ENCODE measurements at regions not wholly inside any gene's neighbourhood (a gene's known extent, or its start where the extent isn't known, plus 50 kb on each side); places are given as distances from the start of the nearest gene placed in this dataset.
"Not testable (repeated sequence)": the region's sequence is repeated elsewhere in the genome, so short reads cannot be mapped to it uniquely, and the experiment has no call there.

DNA sequence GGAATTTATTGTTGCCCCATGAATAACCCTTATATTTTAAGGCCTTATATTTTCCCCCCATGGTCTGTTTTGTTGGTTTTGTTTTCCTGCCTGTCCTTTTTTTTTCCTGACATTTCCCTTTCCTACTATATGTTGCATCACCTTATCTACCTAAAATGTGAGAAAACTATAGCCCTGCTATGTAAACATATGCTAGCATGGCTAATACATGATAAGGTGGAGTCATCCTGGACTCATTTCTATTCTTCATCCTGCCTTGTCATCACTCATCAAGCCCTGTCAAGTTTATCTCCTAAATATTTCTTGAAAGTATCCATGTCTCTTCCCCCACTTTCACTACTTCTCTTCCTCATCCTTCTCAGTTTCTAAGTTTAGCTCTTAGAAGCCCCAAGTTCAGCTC lies 2168.8 kb upstream of the RAG2 start:
- ChIA-PET CTCF (no interaction called here), POLR2A (no interaction called here)
- TF ChIP-seq, protein P1, sequence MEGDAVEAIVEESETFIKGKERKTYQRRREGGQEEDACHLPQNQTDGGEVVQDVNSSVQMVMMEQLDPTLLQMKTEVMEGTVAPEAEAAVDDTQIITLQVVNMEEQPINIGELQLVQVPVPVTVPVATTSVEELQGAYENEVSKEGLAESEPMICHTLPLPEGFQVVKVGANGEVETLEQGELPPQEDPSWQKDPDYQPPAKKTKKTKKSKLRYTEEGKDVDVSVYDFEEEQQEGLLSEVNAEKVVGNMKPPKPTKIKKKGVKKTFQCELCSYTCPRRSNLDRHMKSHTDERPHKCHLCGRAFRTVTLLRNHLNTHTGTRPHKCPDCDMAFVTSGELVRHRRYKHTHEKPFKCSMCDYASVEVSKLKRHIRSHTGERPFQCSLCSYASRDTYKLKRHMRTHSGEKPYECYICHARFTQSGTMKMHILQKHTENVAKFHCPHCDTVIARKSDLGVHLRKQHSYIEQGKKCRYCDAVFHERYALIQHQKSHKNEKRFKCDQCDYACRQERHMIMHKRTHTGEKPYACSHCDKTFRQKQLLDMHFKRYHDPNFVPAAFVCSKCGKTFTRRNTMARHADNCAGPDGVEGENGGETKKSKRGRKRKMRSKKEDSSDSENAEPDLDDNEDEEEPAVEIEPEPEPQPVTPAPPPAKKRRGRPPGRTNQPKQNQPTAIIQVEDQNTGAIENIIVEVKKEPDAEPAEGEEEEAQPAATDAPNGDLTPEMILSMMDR (IDR thresholded peaks at IDR 0.05; ENCODE audit: control extremely low read depth, extremely low read depth, low read depth, missing control alignments) = no peak
- no peak for DNase-seq (ENCODE audit: extremely low spot score)

DNA sequence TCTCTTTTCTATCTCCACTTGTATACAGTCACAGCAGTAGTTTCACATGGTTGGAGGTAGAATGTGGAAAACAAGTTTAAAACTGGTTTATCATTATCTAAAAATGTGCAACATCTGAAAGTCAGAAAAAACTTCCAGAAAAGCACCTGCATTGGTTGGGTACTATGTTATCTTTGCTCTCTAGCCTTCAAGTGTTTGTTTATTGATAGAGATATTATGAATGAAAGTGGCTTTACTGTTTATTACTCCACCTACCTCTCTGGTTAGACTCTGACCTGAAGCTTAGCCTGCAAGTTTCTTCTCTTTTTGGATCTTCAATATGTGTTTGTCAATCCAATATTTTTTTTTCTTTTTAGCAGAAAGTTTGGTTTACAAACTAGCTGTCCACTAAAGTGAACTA lies 2161.4 kb upstream of the RAG2 start:
- POLR2A ChIA-PET = no interaction called here
- CTCF ChIA-PET = no interaction called here
- no peak for DNase-seq (ENCODE audit: extremely low spot score)
- TF ChIP-seq, protein P1 (IDR thresholded peaks at IDR 0.05; ENCODE audit: control extremely low read depth, extremely low read depth, low read depth, missing control alignments) = no peak

DNA sequence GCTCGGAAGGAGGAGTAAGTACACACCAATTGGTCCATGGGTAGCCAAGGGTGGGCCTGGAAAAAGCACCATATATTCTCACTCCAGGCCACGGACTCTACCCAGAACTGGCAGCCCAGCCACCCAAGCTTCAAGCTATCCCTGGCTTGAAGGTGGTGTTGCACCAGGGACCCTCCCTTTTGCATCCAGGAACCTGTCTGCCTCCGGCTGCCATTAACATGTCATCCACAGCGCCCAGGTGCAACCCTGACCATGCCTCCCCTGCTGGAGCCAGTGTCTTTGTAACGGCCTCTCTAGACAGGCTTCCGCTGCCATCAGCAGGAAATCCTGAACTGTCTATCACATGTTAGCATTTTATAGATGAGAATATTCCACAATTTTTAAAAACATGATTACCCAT lies 2158.5 kb upstream of the RAG2 start:
- ChIA-PET POLR2A (no interaction called here), CTCF (interaction anchor here (3.1 kb wide), 1 partner anchor 17 kb away, joined by 8 read pairs; no protein-coding TSS in a partner anchor)
- DNase-seq (ENCODE audit: extremely low spot score) = no peak
- TF ChIP-seq, protein P1 (IDR thresholded peaks at IDR 0.05; ENCODE audit: control extremely low read depth, extremely low read depth, low read depth, missing control alignments) = no peak

DNA sequence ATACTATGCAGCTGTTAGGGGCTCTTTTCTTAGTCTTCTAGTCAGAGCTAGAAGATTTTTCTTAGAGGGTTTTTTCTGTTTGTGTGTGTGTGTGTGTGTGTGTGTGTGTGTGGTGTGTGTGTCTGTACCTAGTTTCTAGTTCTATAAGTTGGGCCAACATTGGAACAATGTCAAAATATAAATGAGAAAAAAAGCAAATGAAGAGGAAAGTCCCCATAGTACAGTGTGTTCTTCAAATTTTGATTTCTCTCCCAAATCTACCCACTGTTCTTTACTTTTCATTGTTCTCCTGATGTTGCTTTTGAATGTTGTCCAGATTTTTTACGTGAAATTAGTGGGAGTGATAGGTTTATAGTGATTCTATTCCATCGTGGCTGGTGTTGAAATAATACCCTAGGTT lies 2153.4 kb upstream of the RAG2 start:
- ChIA-PET CTCF (no interaction called here), POLR2A (no interaction called here)
- TF ChIP-seq, protein P1 (IDR thresholded peaks at IDR 0.05; ENCODE audit: control extremely low read depth, extremely low read depth, low read depth, missing control alignments) = no peak
- no peak for DNase-seq (ENCODE audit: extremely low spot score)

DNA sequence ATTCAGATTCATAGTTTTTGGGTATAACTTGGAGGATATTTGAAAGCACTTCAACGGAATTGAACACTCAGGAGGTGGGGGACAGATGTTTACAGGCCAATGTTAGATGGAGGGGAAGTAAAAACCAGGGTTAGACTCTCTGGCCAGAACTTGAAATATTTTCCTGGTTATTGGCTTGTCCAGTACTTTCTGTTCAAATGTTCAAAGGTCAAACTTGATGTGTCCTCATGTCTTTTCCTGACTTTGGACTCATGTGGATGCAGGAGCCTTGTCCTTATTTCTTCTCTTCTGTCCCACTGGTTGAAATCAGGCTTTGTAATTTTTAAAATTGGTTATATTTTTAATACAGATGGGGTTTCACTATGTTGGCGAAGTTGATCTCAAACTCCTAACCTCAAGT lies 2148.5 kb upstream of the RAG2 start:
- CTCF ChIA-PET = not testable (repeated sequence)

DNA sequence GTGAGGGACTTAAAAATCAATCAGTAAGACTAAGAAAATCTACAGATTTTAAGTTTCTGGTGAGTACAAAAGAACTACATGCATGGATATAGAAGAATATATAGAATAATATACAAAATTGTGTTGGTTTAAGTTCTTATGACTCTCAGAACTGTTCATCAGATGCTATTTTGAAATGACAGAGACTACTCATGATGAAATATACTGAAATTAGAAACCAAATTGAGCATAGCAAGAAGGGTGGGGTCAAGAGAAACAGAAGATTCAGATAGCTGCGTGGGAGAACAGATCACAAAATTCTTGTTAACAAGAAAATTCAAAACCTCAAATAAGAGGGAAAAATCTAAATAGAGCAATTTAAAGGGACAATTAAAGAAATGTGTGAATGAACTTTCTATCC lies 2125.3 kb upstream of the RAG2 start:
- CTCF ChIA-PET = no interaction called here
- no peak for DNase-seq (ENCODE audit: extremely low spot score)
- POLR2A ChIA-PET = no interaction called here
- TF ChIP-seq, protein P1 (IDR thresholded peaks at IDR 0.05; ENCODE audit: control extremely low read depth, extremely low read depth, low read depth, missing control alignments) = no peak

More for the DNA sequence above, 2148.5 kb upstream of the RAG2 start:
- DNase-seq (ENCODE audit: extremely low spot score); POLR2A ChIA-PET: not testable (repeated sequence)

DNA sequence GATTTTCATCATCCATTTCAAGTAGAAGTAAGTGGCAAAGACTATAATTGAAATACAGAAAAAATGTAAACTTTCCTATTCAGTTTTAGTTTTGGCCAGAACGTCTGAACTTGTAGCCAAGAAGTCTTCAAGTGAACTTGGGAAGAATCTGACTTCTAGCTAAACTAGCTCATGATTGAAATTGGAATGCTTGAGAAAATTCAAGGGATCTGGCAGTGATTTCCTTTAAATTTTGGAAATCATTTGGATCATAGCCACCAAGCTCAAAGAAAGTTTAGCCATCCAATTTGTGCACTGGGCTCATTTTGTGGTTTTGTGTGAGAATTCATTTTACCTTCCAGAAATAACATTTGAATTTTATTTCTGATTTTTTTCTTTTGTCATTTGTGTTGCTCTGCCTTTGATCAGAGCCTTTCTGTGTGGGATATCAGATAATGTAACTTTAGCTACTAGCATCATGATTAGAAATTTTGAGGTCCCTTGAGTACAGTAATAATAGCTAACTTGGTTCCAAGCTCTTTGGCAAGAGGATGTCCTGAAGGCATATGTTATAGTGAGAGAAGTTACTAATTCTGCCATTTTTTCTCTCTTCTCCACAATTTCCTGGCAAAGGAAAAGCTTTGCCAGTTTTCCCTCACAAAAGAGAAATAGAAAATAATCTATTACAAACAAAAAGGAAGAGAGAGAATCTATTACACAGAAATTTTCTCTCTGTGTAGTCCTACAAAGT lies 2123.7 kb upstream of the RAG2 start:
- ChIA-PET POLR2A (no interaction called here), CTCF (no interaction called here)
- TF ChIP-seq, protein P1 (IDR thresholded peaks at IDR 0.05; ENCODE audit: control extremely low read depth, extremely low read depth, low read depth, missing control alignments) = no peak
- DNase-seq (ENCODE audit: extremely low spot score) = no peak

Measured in GM10248 (cell line).